NT2/D1 (cell line): ENCODE measurements at regions not wholly inside any gene's neighbourhood (a gene's known extent, or its start where the extent isn't known, plus 50 kb on each side); places are given as distances from the start of the nearest gene placed in this dataset.

Source experiments
- DNase-seq: peaks from one replicate; pipeline ENCODE4 v3.0.0-alpha.2; 2011; ENCODE audit warnings: low read depth, low spot score
- H3K27me3 ChIP-seq: 2 replicates; pipeline ENCODE4 v1.6.0; 2011; ENCODE audit warnings: mild to moderate bottlenecking; ENCODE audit not compliant: insufficient read length, insufficient read depth
- H3K36me3 ChIP-seq: 2 replicates; pipeline ENCODE4 v1.6.1; 2011; ENCODE audit warnings: mild to moderate bottlenecking, low read length, mixed read lengths; ENCODE audit not compliant: insufficient read depth, insufficient read length
- H3K4me1 ChIP-seq: 2 replicates; pipeline ENCODE4 v1.5.1; 2011; ENCODE audit not compliant: insufficient read depth, insufficient read length
- H3K4me3 ChIP-seq: 2 replicates; pipeline ENCODE4 v1.5.1; 2011; ENCODE audit warnings: low read depth; ENCODE audit not compliant: insufficient read length
- H3K9ac ChIP-seq: 2 replicates; pipeline ENCODE4 v1.6.0; 2011; ENCODE audit warnings: low read depth; ENCODE audit not compliant: insufficient read length
- H3K9me3 ChIP-seq: 2 replicates; pipeline ENCODE4 v1.5.1; 2011; ENCODE audit warnings: mild to moderate bottlenecking, low read length; ENCODE audit not compliant: insufficient read depth
- SUZ12 ChIP-seq: IDR thresholded peaks from 2 replicates; pipeline ENCODE4 v1.6.1; 2011; ENCODE audit not compliant: insufficient read length, insufficient read depth; ENCODE audit errors: extremely low read depth
- YY1 ChIP-seq: IDR thresholded peaks from 2 replicates; pipeline ENCODE4 v1.6.1; 2011; ENCODE audit not compliant: insufficient read length, insufficient read depth
- ZNF274 ChIP-seq: IDR thresholded peaks from 2 replicates; pipeline ENCODE4 v1.6.1; 2011; ENCODE audit warnings: mild to moderate bottlenecking, low read depth, low read length

GRCh38 chr11:8834379-8834778 lies 76.6 kb upstream of the AKIP1 start:
- no peak overlapping the region for H3K4me3 ChIP-seq
- no peak overlapping the region for H3K9ac ChIP-seq
- H3K36me3 ChIP-seq, result peaks cover 27% of the 10 kb centered on the region
- no peak for DNase-seq
- no peaks in the 10 kb centered on the region for H3K27me3 ChIP-seq
- no peaks in the 10 kb centered on the region for H3K4me1 ChIP-seq
- H3K9me3 ChIP-seq, result no peaks in the 10 kb centered on the region
- no peak for TF ChIP-seq YY1
- no peak for TF ChIP-seq SUZ12
- no peak for TF ChIP-seq ZNF274

GRCh38 chr11:8838248-8838647 lies 72.7 kb upstream of the AKIP1 start:
- Histone ChIP-seq H3K4me1 (no peaks in the 10 kb centered on the region), H3K36me3 (peaks cover 9% of the 10 kb centered on the region), H3K9ac (no peak overlapping the region), H3K9me3 (no peaks in the 10 kb centered on the region), H3K4me3 (no peak overlapping the region), H3K27me3 (no peaks in the 10 kb centered on the region)
- no peak for DNase-seq
- TF ChIP-seq ZNF274, result no peak
- TF ChIP-seq YY1, result no peak
- TF ChIP-seq SUZ12, result no peak

- TF ChIP-seq ZNF274 (no peak), YY1 (no peak)
- no peaks in the 10 kb centered on the region for H3K27me3 ChIP-seq
- H3K9me3 ChIP-seq, result no peaks in the 10 kb centered on the region
- H3K36me3 ChIP-seq, result peaks cover 9% of the 10 kb centered on the region
- H3K4me3 ChIP-seq, result no peak overlapping the region
- H3K9ac ChIP-seq, result no peak overlapping the region
- no peaks in the 10 kb centered on the region for H3K4me1 ChIP-seq
- no peak for DNase-seq
Observed at GRCh38 chr11:8839306-8839956, 71.6 kb upstream of the AKIP1 start.

GRCh38 chr11:8839957-8840945 lies 70.7 kb upstream of the AKIP1 start:
- no peak for TF ChIP-seq ZNF274
- TF ChIP-seq YY1, result no peak
- TF ChIP-seq SUZ12, result no peak
- no peaks in the 10 kb centered on the region for H3K27me3 ChIP-seq
- H3K4me1 ChIP-seq, result no peaks in the 10 kb centered on the region
- H3K9me3 ChIP-seq, result no peaks in the 10 kb centered on the region
- peaks cover 8% of the 10 kb centered on the region for H3K36me3 ChIP-seq
- H3K9ac ChIP-seq, result peak overlapping the region; percentile 16
- no peak for DNase-seq
- no peak overlapping the region for H3K4me3 ChIP-seq

- no peaks in the 10 kb centered on the region for H3K4me1 ChIP-seq
- H3K36me3 ChIP-seq, result peaks cover under 1% of the 10 kb centered on the region
- no peaks in the 10 kb centered on the region for H3K9me3 ChIP-seq
- H3K9ac ChIP-seq, result no peak overlapping the region
- H3K27me3 ChIP-seq, result no peaks in the 10 kb centered on the region
- TF ChIP-seq YY1 (no peak), ZNF274 (no peak), SUZ12 (no peak)
- no peak overlapping the region for H3K4me3 ChIP-seq
- DNase-seq, result no peak
Observed at GRCh38 chr11:8841899-8842298, 69.1 kb upstream of the AKIP1 start.

GRCh38 chr11:8858808-8859207 lies 52.2 kb upstream of the AKIP1 start:
- no peak overlapping the region for H3K9ac ChIP-seq
- no peaks in the 10 kb centered on the region for H3K9me3 ChIP-seq
- H3K4me3 ChIP-seq, result no peak overlapping the region
- TF ChIP-seq SUZ12 (no peak), ZNF274 (no peak), YY1 (no peak)
- no peaks in the 10 kb centered on the region for H3K36me3 ChIP-seq
- no peak for DNase-seq
- H3K4me1 ChIP-seq, result no peaks in the 10 kb centered on the region
- no peaks in the 10 kb centered on the region for H3K27me3 ChIP-seq
